ENCODE measurements at regions not wholly inside any gene's neighbourhood (a gene's known extent, or its start where the extent isn't known, plus 50 kb on each side); places are given as distances from the start of the nearest gene placed in this dataset.

DNA sequence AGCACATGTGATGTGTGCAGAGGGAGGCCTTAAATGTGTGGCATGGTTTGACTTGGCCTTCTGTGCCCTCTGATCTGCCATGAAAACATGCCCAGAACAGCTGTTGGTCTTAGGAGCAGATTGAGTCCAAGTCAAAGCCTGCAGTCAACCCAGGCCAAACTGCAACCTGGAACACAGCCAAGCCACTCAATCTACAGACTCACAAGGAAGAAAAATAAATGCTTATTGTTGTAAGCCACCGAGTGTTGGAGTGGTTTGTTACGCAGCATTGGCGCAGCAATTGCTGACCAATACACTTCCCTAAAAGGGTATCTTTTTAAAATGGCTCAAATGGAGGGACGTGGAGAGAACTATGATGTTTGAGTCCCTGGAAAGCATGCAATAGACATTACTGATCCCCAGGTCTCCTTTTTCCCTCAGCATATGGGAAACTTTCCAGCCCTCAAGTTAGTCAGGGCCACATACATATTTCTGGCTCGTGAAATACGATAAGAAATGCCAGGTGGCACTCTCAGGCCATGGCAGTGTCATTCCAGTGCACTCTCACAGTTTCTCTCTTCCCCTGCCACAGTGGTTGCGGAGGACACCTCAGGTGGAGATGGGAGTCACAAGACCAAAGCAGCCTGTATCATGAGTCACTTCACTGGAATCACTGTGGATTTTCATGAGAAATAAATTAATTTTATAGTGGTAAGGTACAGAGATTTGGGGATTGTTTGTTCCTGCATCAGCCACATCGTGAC is 168.0 kb upstream of the ZNF618 start:
- H3K27ac ChIP-seq: no peak overlapping the region
- TF ChIP-seq, protein P1, sequence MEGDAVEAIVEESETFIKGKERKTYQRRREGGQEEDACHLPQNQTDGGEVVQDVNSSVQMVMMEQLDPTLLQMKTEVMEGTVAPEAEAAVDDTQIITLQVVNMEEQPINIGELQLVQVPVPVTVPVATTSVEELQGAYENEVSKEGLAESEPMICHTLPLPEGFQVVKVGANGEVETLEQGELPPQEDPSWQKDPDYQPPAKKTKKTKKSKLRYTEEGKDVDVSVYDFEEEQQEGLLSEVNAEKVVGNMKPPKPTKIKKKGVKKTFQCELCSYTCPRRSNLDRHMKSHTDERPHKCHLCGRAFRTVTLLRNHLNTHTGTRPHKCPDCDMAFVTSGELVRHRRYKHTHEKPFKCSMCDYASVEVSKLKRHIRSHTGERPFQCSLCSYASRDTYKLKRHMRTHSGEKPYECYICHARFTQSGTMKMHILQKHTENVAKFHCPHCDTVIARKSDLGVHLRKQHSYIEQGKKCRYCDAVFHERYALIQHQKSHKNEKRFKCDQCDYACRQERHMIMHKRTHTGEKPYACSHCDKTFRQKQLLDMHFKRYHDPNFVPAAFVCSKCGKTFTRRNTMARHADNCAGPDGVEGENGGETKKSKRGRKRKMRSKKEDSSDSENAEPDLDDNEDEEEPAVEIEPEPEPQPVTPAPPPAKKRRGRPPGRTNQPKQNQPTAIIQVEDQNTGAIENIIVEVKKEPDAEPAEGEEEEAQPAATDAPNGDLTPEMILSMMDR (conservative IDR thresholded peaks at IDR 0.05): no peak

- TF ChIP-seq, protein P1 (conservative IDR thresholded peaks at IDR 0.05): no peak
- H3K27ac ChIP-seq: no peak overlapping the region
These were observed 167.0 kb upstream of the ZNF618 start for GRCh38 chr9:113708821-113709713.

- no peak overlapping the region for H3K27ac ChIP-seq
- TF ChIP-seq, protein P1 (conservative IDR thresholded peaks at IDR 0.05): no peak
These were observed 166.4 kb upstream of the ZNF618 start for GRCh38 chr9:113709721-113710120.

GRCh38 chr9:113711251-113711650 is 164.9 kb upstream of the ZNF618 start:
- TF ChIP-seq, protein P1 (conservative IDR thresholded peaks at IDR 0.05): no peak
- peak overlapping the region; percentile 54 for H3K27ac ChIP-seq

DNA sequence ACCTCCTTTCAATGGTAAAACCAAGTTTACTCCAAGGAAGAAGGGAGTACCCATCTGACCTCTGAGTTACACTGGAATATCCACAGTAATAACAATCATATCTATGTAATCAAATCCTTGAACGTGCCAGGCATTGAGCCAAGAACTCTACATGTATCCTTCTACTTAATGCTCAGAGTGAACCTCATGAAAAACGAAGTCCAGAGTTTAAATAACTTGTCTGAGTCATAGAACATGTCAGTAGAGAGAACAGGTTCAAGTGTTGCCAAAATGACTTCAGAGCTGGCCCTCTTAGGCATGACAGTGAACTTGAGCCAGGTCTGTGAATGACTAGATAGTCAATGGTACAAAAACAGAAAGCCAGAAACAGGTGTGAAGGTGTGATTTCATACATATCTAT is 164.1 kb upstream of the ZNF618 start:
- H3K27ac ChIP-seq: peak overlapping the region; percentile 54
- TF ChIP-seq, protein P1 (conservative IDR thresholded peaks at IDR 0.05): no peak

DNA sequence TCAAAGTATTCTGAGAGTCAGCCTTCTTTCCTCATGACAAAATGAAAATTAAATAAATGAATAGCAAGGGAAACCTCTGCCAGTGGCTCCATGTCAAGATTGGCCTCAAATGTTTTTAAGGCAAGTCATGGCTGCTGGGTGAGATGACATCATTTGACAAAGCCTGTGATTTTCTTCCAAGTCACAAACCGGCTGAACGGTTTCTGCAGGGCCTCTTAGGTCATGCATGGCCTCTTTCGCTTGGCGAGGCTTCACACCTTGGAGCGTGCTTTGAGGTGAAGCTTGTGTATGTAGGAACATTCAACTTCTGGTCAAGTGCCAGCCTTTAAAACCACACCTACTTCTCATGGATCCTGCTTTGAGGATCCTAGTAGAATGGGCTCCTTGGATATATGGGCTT is 161.0 kb upstream of the ZNF618 start:
- TF ChIP-seq, protein P1 (conservative IDR thresholded peaks at IDR 0.05): no peak
- no peak overlapping the region for H3K27ac ChIP-seq

GRCh38 chr9:113719919-113720318 is 156.2 kb upstream of the ZNF618 start:
- no peak overlapping the region for H3K27ac ChIP-seq
- TF ChIP-seq, protein P1 (conservative IDR thresholded peaks at IDR 0.05): no peak
